Right cardiac atrium (tissue), 5 donors: ENCODE measurements at regions not wholly inside any gene's neighbourhood (a gene's known extent, or its start where the extent isn't known, plus 50 kb on each side); places are given as distances from the start of the nearest gene placed in this dataset.

Source experiments
- ATAC-seq, 2 donors: fragments of 200-7000 bp; cut with Tn5 transposase; one replicate each; pipeline versions ENCODE4 v1.8.0 to v1.9.1; 2020; ENCODE audit warnings: moderate library complexity in 2 of 2, mild to moderate bottlenecking in 1 of 2
- DNase-seq, 3 donors: peaks; one replicate each; pipeline ENCODE4 v3.0.0-alpha.2; 2020
- H3K27ac ChIP-seq: one replicate; pipeline ENCODE4 v1.5.1; 2013; ENCODE audit warnings: mild to moderate bottlenecking, low read length, control low read depth, moderate library complexity
- H3K27me3 ChIP-seq: one replicate; pipeline ENCODE4 v1.6.1; 2013; ENCODE audit not compliant: control insufficient read depth, insufficient read depth
- H3K4me1 ChIP-seq: one replicate; pipeline ENCODE4 v1.6.1; 2013; ENCODE audit warnings: low read length; ENCODE audit not compliant: control insufficient read depth, insufficient read depth
- H3K4me3 ChIP-seq: one replicate; pipeline ENCODE4 v1.5.1; 2013; ENCODE audit warnings: low read length, control low read depth
- H3K9me3 ChIP-seq: one replicate; pipeline ENCODE4 v1.6.1; 2013; ENCODE audit warnings: low read length; ENCODE audit not compliant: control insufficient read depth
- WGBS: extraction: QIAGEN DNeasy Blood & Tissue Kit; methylation state at CpG from one replicate; pipeline ENCODE4 v1.1.7; 2013; 5-methylcytosine and 5-hydroxymethylcytosine counted together
- intact Hi-C, 4 donors: fragments of 100-400 bp; cut with DNase I; formaldehyde crosslinking; loops; one replicate each; pipeline versions ENCODE4 v1.11.0 to v1.14.0; 2022 to 2023
- donor health status: healthy with polysubstance abuse.
- donor health status: DM: no; HTN: yes; CAD: no.
- donor health status: DM: no; HTN: no; CAD: no.
- donor health status: DM: no; HTN: yes; CAD: no; lungs with severe emphysema.
- donor health status: DM: yes; HTN: yes; CAD: no.

GRCh38 chr16:54588026-54588425, 301.4 kb upstream of the IRX3 start:
- H3K9me3 ChIP-seq, result no peaks in the 10 kb centered on the region
- no peak overlapping the region for H3K4me3 ChIP-seq
- no peak overlapping the region for H3K27ac ChIP-seq
- ATAC-seq, result no peak
- intact Hi-C loops, result no loop called here
- no peaks in the 10 kb centered on the region for H3K4me1 ChIP-seq
- no peak for DNase-seq
- H3K27me3 ChIP-seq, result no peaks in the 10 kb centered on the region
- WGBS, result 58% methylated on average over 5 of the region's 5 CpGs

GRCh38 chr16:54587176-54587515, 300.6 kb upstream of the IRX3 start:
- DNase-seq (no peak), ATAC-seq (no peak)
- H3K4me1 ChIP-seq, result no peaks in the 10 kb centered on the region
- 82% methylated on average over 3 of the region's 3 CpGs for WGBS
- H3K27me3 ChIP-seq, result no peaks in the 10 kb centered on the region
- no peak overlapping the region for H3K27ac ChIP-seq
- no peaks in the 10 kb centered on the region for H3K9me3 ChIP-seq
- intact Hi-C loops, result no loop called here
- H3K4me3 ChIP-seq, result no peak overlapping the region

- WGBS, result 69% methylated on average over 4 of the region's 4 CpGs
- ATAC-seq, result no peak
- intact Hi-C loops, result no loop called here
- no peak for DNase-seq
- no peak overlapping the region for H3K4me3 ChIP-seq
- H3K27ac ChIP-seq, result no peak overlapping the region
- no peaks in the 10 kb centered on the region for H3K9me3 ChIP-seq
- no peaks in the 10 kb centered on the region for H3K4me1 ChIP-seq
- no peaks in the 10 kb centered on the region for H3K27me3 ChIP-seq
These were observed 300.0 kb upstream of the IRX3 start for GRCh38 chr16:54586474-54587175.

- no peak for DNase-seq
- 80% methylated on average over 14 of the region's 14 CpGs for WGBS
- Histone ChIP-seq H3K4me3 (no peak overlapping the region), H3K27me3 (no peaks in the 10 kb centered on the region), H3K4me1 (no peaks in the 10 kb centered on the region), H3K27ac (no peak overlapping the region), H3K9me3 (no peaks in the 10 kb centered on the region)
- ATAC-seq, result no peak
- intact Hi-C loops, result no loop called here
These were observed 299.4 kb upstream of the IRX3 start for GRCh38 chr16:54585998-54586340.

- ATAC-seq, result no peak
- DNase-seq, result no peak
These were observed 298.8 kb upstream of the IRX3 start for GRCh38 chr16:54585094-54585997.

GRCh38 chr16:54584121-54584520, 297.5 kb upstream of the IRX3 start:
- H3K4me1 ChIP-seq, result no peaks in the 10 kb centered on the region
- H3K9me3 ChIP-seq, result no peaks in the 10 kb centered on the region
- H3K4me3 ChIP-seq, result no peak overlapping the region
- 88% methylated on average over 3 of the region's 3 CpGs for WGBS
- no peak overlapping the region for H3K27ac ChIP-seq
- DNase-seq (no peak), ATAC-seq (no peak)
- intact Hi-C loops, result no loop called here
- no peaks in the 10 kb centered on the region for H3K27me3 ChIP-seq

More at GRCh38 chr16:54585094-54585997, 298.8 kb upstream of the IRX3 start:
- no peak overlapping the region for H3K4me3 ChIP-seq
- 72% methylated on average over 21 of the region's 21 CpGs for WGBS
- intact Hi-C loops, result no loop called here
- no peaks in the 10 kb centered on the region for H3K4me1 ChIP-seq
- H3K27ac ChIP-seq, result no peak overlapping the region
- no peaks in the 10 kb centered on the region for H3K27me3 ChIP-seq
- no peaks in the 10 kb centered on the region for H3K9me3 ChIP-seq

GRCh38 chr16:54582631-54583250, 296.2 kb upstream of the IRX3 start:
- WGBS, result 82% methylated on average over 11 of the region's 11 CpGs
- Histone ChIP-seq H3K4me1 (no peaks in the 10 kb centered on the region), H3K4me3 (no peak overlapping the region), H3K27ac (no peak overlapping the region), H3K9me3 (no peaks in the 10 kb centered on the region), H3K27me3 (no peaks in the 10 kb centered on the region)
- intact Hi-C loops, result no loop called here
- ATAC-seq (no peak), DNase-seq (no peak)

GRCh38 chr16:54579106-54579728, 292.6 kb upstream of the IRX3 start:
- no peak for ATAC-seq
- no peaks in the 10 kb centered on the region for H3K4me1 ChIP-seq
- DNase-seq, result no peak
- no peak overlapping the region for H3K4me3 ChIP-seq
- H3K9me3 ChIP-seq, result no peaks in the 10 kb centered on the region
- no peaks in the 10 kb centered on the region for H3K27me3 ChIP-seq
- 80% methylated on average over 2 of the region's 2 CpGs for WGBS
- intact Hi-C loops, result no loop called here
- no peak overlapping the region for H3K27ac ChIP-seq

GRCh38 chr16:54577651-54578128, 291.1 kb upstream of the IRX3 start:
- Histone ChIP-seq H3K27ac (no peak overlapping the region), H3K4me3 (no peak overlapping the region), H3K27me3 (no peaks in the 10 kb centered on the region), H3K9me3 (no peaks in the 10 kb centered on the region), H3K4me1 (no peaks in the 10 kb centered on the region)
- DNase-seq (no peak), ATAC-seq (no peak)
- intact Hi-C loops, result no loop called here
- WGBS, result 56% methylated on average over 15 of the region's 15 CpGs

- DNase-seq (no peak), ATAC-seq (no peak)
- Histone ChIP-seq H3K27me3 (no peaks in the 10 kb centered on the region), H3K27ac (no peak overlapping the region), H3K9me3 (no peaks in the 10 kb centered on the region), H3K4me3 (no peak overlapping the region), H3K4me1 (no peaks in the 10 kb centered on the region)
- intact Hi-C loops, result no loop called here
- 67% methylated on average over 4 of the region's 4 CpGs for WGBS
These were observed 290.2 kb upstream of the IRX3 start for GRCh38 chr16:54576785-54577184.
